HepG2 (cell line): ENCODE measurements at regions not wholly inside any gene's neighbourhood (a gene's known extent, or its start where the extent isn't known, plus 50 kb on each side); places are given as distances from the start of the nearest gene placed in this dataset.
"Not testable (repeated sequence)": the region's sequence is repeated elsewhere in the genome, so short reads cannot be mapped to it uniquely, and the experiment has no call there.

Source experiments
- BHLHE40 ChIP-seq: IDR thresholded peaks from 2 replicates; pipeline ENCODE4 v1.6.1; 2011; ENCODE audit warnings: low read length, improper control_type of control experiment
- PHF5A ChIP-seq: IDR thresholded peaks from one replicate; pipeline ENCODE4 v1.6.1; 2018; ENCODE audit warnings: low read depth, missing genetic modification reagents; ENCODE audit not compliant: unreplicated experiment
- SIN3A ChIP-seq: IDR thresholded peaks from 2 replicates; pipeline ENCODE4 v1.6.1; 2011; ENCODE audit warnings: low read depth, mild to moderate bottlenecking, control low read depth, low read length, borderline replicate concordance
- TGIF2 ChIP-seq: IDR thresholded peaks from 2 replicates; pipeline ENCODE4 v1.6.1; 2016; ENCODE audit warnings: control low read depth, missing compliant biosample characterization
- ZNF75D ChIP-seq: sonication (generic); formaldehyde crosslinking; IDR thresholded peaks from 2 replicates; pipeline ENCODE4 v1.8.1; 2023; ENCODE audit warnings: missing genetic modification reagents, mild to moderate bottlenecking, borderline replicate concordance
- TF ChIP-seq, protein P1 (sequence below): sonication (generic); formaldehyde crosslinking; IDR thresholded peaks from 2 replicates; pipeline ENCODE4 v1.5.0; 2020; ENCODE audit warnings: mild to moderate bottlenecking, missing genetic modification reagents, moderate library complexity

DNA sequence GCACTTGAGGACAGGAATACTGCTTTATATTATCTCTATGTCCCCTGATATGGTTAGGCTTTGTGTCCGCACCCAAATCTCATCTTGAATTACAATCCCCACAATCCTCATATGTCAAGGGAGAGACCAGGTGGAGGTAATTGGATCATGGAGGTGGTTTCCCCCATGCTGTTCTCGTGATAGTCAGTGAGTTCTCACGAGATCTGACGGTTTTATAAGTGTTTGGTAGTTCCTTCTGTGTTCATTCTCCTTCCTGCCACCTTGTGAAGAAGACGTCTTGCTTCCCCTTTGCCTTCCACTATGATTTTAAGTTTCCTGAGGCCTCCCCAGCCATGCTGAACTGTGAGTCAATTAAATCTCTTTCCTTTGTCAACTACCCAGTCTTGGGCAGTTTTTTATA lies 51.7 kb upstream of the MDGA1 start:
- not testable (repeated sequence) for TF ChIP-seq ZNF75D (CRISPR knock-in tag); TGIF2 (CRISPR knock-in tag); SIN3A; PHF5A; BHLHE40
- TF ChIP-seq, protein P1, sequence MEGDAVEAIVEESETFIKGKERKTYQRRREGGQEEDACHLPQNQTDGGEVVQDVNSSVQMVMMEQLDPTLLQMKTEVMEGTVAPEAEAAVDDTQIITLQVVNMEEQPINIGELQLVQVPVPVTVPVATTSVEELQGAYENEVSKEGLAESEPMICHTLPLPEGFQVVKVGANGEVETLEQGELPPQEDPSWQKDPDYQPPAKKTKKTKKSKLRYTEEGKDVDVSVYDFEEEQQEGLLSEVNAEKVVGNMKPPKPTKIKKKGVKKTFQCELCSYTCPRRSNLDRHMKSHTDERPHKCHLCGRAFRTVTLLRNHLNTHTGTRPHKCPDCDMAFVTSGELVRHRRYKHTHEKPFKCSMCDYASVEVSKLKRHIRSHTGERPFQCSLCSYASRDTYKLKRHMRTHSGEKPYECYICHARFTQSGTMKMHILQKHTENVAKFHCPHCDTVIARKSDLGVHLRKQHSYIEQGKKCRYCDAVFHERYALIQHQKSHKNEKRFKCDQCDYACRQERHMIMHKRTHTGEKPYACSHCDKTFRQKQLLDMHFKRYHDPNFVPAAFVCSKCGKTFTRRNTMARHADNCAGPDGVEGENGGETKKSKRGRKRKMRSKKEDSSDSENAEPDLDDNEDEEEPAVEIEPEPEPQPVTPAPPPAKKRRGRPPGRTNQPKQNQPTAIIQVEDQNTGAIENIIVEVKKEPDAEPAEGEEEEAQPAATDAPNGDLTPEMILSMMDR = not testable (repeated sequence)
